ENCODE measurements at regions not wholly inside any gene's neighbourhood (a gene's known extent, or its start where the extent isn't known, plus 50 kb on each side); places are given as distances from the start of the nearest gene placed in this dataset.

- H3K4me3 ChIP-seq (replicated peaks in 1 of 3; ENCODE audit: low read depth in 2 of 3, low read length in 3 of 3) = no peak overlapping the region
- H3K9me3 ChIP-seq (replicated peaks in 1 of 2; ENCODE audit: control insufficient read depth in 1 of 2, insufficient read depth in 1 of 2, low read length in 2 of 2) = no peaks in the 10 kb centered on the region
- no peaks in the 10 kb centered on the region for H3K36me3 ChIP-seq (replicated peaks in 1 of 2; ENCODE audit: control insufficient read depth in 1 of 2, insufficient read depth in 2 of 2, low read length in 2 of 2)
- no peaks in the 10 kb centered on the region for H4K20me1 ChIP-seq (ENCODE audit: insufficient read depth, low read length)
- Mint-ChIP-seq H3K36me3 (no peaks in the 10 kb centered on the region), H3K4me1 (no peaks in the 10 kb centered on the region), H3K27ac (no peak overlapping the region), H3K27me3 (ENCODE audit: low read depth in 3 of 3) (no peaks in the 10 kb centered on the region), H3K9me3 (peaks cover 0 to 2% (median 0%) of the 10 kb centered on the region in 7 donors), H3K4me3 (no peak overlapping the region)
- no peak for DNase-seq
- no peaks in the 10 kb centered on the region for H3K27me3 ChIP-seq (ENCODE audit: control insufficient read depth in 2 of 2, insufficient read depth in 2 of 2, low read length in 2 of 2)
- H3K79me2 ChIP-seq (ENCODE audit: insufficient read depth, low read length) = no peaks in the 10 kb centered on the region
- H3K27ac ChIP-seq (ENCODE audit: low read depth in 1 of 2, low read length in 2 of 2) = no peak overlapping the region
- no peak overlapping the region for H2AFZ ChIP-seq (ENCODE audit: insufficient read depth, low read depth, low read length, poor library complexity, severe bottlenecking)
- H3K4me2 ChIP-seq (replicated peaks; ENCODE audit: extremely low read depth, low read length, poor library complexity, severe bottlenecking) = no peak overlapping the region
- intact Hi-C loops (cut with micrococcal nuclease) = no loop called here
- no peaks in the 10 kb centered on the region for H3K4me1 ChIP-seq (ENCODE audit: control insufficient read depth in 1 of 2, insufficient read depth in 2 of 2, low read length in 2 of 2)
- WGBS (ENCODE audit: insufficient coverage) = 100% methylated on average over 1 of the region's 2 CpGs
- H3K9ac ChIP-seq (ENCODE audit: insufficient read depth, low read length, poor library complexity, severe bottlenecking) = no peak overlapping the region
- TF ChIP-seq, protein P1, sequence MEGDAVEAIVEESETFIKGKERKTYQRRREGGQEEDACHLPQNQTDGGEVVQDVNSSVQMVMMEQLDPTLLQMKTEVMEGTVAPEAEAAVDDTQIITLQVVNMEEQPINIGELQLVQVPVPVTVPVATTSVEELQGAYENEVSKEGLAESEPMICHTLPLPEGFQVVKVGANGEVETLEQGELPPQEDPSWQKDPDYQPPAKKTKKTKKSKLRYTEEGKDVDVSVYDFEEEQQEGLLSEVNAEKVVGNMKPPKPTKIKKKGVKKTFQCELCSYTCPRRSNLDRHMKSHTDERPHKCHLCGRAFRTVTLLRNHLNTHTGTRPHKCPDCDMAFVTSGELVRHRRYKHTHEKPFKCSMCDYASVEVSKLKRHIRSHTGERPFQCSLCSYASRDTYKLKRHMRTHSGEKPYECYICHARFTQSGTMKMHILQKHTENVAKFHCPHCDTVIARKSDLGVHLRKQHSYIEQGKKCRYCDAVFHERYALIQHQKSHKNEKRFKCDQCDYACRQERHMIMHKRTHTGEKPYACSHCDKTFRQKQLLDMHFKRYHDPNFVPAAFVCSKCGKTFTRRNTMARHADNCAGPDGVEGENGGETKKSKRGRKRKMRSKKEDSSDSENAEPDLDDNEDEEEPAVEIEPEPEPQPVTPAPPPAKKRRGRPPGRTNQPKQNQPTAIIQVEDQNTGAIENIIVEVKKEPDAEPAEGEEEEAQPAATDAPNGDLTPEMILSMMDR (IDR thresholded peaks at IDR 0.05) = no peak
Measured at GRCh38 chr14:39773387-39774126, 341.3 kb upstream of the FBXO33 start.

- Histone ChIP-seq H2AFZ (ENCODE audit: insufficient read depth, low read depth, low read length, poor library complexity, severe bottlenecking) (no peak overlapping the region), H4K20me1 (ENCODE audit: insufficient read depth, low read length) (no peaks in the 10 kb centered on the region), H3K27me3 (ENCODE audit: control insufficient read depth in 2 of 2, insufficient read depth in 2 of 2, low read length in 2 of 2) (no peaks in the 10 kb centered on the region), H3K36me3 (replicated peaks in 1 of 2; ENCODE audit: control insufficient read depth in 1 of 2, insufficient read depth in 2 of 2, low read length in 2 of 2) (no peaks in the 10 kb centered on the region), H3K4me1 (ENCODE audit: control insufficient read depth in 1 of 2, insufficient read depth in 2 of 2, low read length in 2 of 2) (no peaks in the 10 kb centered on the region), H3K9ac (ENCODE audit: insufficient read depth, low read length, poor library complexity, severe bottlenecking) (no peak overlapping the region), H3K4me2 (replicated peaks; ENCODE audit: extremely low read depth, low read length, poor library complexity, severe bottlenecking) (no peak overlapping the region), H3K4me3 (replicated peaks in 1 of 3; ENCODE audit: low read depth in 2 of 3, low read length in 3 of 3) (no peak overlapping the region), H3K79me2 (ENCODE audit: insufficient read depth, low read length) (no peaks in the 10 kb centered on the region), H3K27ac (ENCODE audit: low read depth in 1 of 2, low read length in 2 of 2) (no peak overlapping the region), H3K9me3 (replicated peaks in 1 of 2; ENCODE audit: control insufficient read depth in 1 of 2, insufficient read depth in 1 of 2, low read length in 2 of 2) (no peaks in the 10 kb centered on the region)
- TF ChIP-seq, protein P1 (IDR thresholded peaks at IDR 0.05) = no peak
- H3K4me1 Mint-ChIP-seq = no peaks in the 10 kb centered on the region
- DNase-seq = no peak
- H3K9me3 Mint-ChIP-seq = peaks cover 0 to 3% (median 0%) of the 10 kb centered on the region in 7 donors
- H3K27ac Mint-ChIP-seq = no peak overlapping the region
- peaks cover 0 to 2% (median 0%) of the 10 kb centered on the region in 3 donors for H3K27me3 Mint-ChIP-seq (ENCODE audit: low read depth in 3 of 3)
- intact Hi-C loops (cut with micrococcal nuclease) = no loop called here
- no peaks in the 10 kb centered on the region for H3K36me3 Mint-ChIP-seq
- no peak overlapping the region for H3K4me3 Mint-ChIP-seq
- no CpG with 5 or more reads among the region's 1 CpG for WGBS (ENCODE audit: insufficient coverage)
Measured at GRCh38 chr14:39772627-39773026, 340.4 kb upstream of the FBXO33 start.
